ENCODE measurements at regions not wholly inside any gene's neighbourhood (a gene's known extent, or its start where the extent isn't known, plus 50 kb on each side); places are given as distances from the start of the nearest gene placed in this dataset.

- DNase-seq (ENCODE audit: low spot score) = peak; percentile 96
Measured at GRCh38 chr17:77394540-77395295, 253.9 kb downstream of the SEC14L1 start.

- DNase-seq (ENCODE audit: low spot score) = no peak
Measured at GRCh38 chr17:77395501-77396048, 254.8 kb downstream of the SEC14L1 start.

- no peak for DNase-seq (ENCODE audit: low spot score)
Measured at GRCh38 chr17:77396610-77397009, 255.8 kb downstream of the SEC14L1 start.

- no peak for DNase-seq (ENCODE audit: low spot score)
Measured at GRCh38 chr17:77398274-77398673, 257.5 kb downstream of the SEC14L1 start.

- no peak for DNase-seq (ENCODE audit: low spot score)
Measured at GRCh38 chr17:77399319-77399957, 258.7 kb downstream of the SEC14L1 start.

GRCh38 chr17:77400445-77400870, 259.7 kb downstream of the SEC14L1 start:
- DNase-seq (ENCODE audit: low spot score) = no peak

- DNase-seq (ENCODE audit: low spot score) = no peak
Measured at GRCh38 chr17:77402159-77402731, 261.5 kb downstream of the SEC14L1 start.

GRCh38 chr17:77403854-77404253, 263.1 kb downstream of the SEC14L1 start:
- DNase-seq (ENCODE audit: low spot score) = no peak

GRCh38 chr17:77404812-77405581, 264.2 kb downstream of the SEC14L1 start:
- DNase-seq (ENCODE audit: low spot score) = peak; percentile 83

- no peak for DNase-seq (ENCODE audit: low spot score)
Measured at GRCh38 chr17:77405867-77406732, 265.3 kb downstream of the SEC14L1 start.

GRCh38 chr17:77407321-77408277, 266.8 kb downstream of the SEC14L1 start:
- no peak for DNase-seq (ENCODE audit: low spot score)

- DNase-seq (ENCODE audit: low spot score) = no peak
Measured at GRCh38 chr17:77408284-77408683, 267.5 kb downstream of the SEC14L1 start.

GRCh38 chr17:77409282-77410161, 268.8 kb downstream of the SEC14L1 start:
- DNase-seq (ENCODE audit: low spot score) = peak; percentile 85

GRCh38 chr17:77410470-77410869, 269.7 kb downstream of the SEC14L1 start:
- no peak for DNase-seq (ENCODE audit: low spot score)

GRCh38 chr17:77414811-77415400, 274.1 kb downstream of the SEC14L1 start:
- no peak for DNase-seq (ENCODE audit: low spot score)

- DNase-seq (ENCODE audit: low spot score) = no peak
Measured at GRCh38 chr17:77416105-77416713, 275.4 kb downstream of the SEC14L1 start.

- no peak for DNase-seq (ENCODE audit: low spot score)
Measured at GRCh38 chr17:77417575-77417974, 276.8 kb downstream of the SEC14L1 start.

GRCh38 chr17:77418609-77419008, 277.8 kb downstream of the SEC14L1 start:
- no peak for DNase-seq (ENCODE audit: low spot score)

Data from SW480 (cell line).